ENCODE measurements at regions not wholly inside any gene's neighbourhood (a gene's known extent, or its start where the extent isn't known, plus 50 kb on each side); places are given as distances from the start of the nearest gene placed in this dataset.

DNA sequence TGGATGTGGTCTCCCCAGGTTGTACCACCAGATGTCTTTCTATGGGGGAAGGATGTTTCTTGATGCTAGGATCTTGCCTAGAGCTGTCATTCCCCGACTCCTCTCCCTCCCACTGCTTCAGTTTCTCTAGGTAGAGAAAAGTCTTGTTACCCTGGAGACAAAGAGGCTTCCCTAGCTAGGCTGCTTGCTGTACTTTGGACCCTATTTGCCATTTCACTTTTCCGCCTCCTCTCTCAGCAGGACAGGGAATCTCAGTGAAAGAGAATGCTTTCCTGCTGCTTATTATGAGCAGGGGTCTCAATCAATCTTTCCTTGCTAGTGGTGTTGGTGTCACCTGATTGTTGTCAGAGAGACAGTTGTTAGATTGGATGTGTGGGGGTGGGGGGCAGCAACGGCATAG lies 818.8 kb upstream of the GYPC start:
- TF ChIP-seq POLR2A (IDR thresholded peaks at IDR 0.05) = no peak
- TF ChIP-seq, protein P1, sequence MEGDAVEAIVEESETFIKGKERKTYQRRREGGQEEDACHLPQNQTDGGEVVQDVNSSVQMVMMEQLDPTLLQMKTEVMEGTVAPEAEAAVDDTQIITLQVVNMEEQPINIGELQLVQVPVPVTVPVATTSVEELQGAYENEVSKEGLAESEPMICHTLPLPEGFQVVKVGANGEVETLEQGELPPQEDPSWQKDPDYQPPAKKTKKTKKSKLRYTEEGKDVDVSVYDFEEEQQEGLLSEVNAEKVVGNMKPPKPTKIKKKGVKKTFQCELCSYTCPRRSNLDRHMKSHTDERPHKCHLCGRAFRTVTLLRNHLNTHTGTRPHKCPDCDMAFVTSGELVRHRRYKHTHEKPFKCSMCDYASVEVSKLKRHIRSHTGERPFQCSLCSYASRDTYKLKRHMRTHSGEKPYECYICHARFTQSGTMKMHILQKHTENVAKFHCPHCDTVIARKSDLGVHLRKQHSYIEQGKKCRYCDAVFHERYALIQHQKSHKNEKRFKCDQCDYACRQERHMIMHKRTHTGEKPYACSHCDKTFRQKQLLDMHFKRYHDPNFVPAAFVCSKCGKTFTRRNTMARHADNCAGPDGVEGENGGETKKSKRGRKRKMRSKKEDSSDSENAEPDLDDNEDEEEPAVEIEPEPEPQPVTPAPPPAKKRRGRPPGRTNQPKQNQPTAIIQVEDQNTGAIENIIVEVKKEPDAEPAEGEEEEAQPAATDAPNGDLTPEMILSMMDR (IDR thresholded peaks at IDR 0.05) = no peak
